ENCODE measurements at regions not wholly inside any gene's neighbourhood (a gene's known extent, or its start where the extent isn't known, plus 50 kb on each side); places are given as distances from the start of the nearest gene placed in this dataset.

- Mint-ChIP-seq H3K4me3 (no peak overlapping the region), H3K4me1 (peaks cover 2% of the 10 kb centered on the region), H3K9me3 (peaks cover 2% of the 10 kb centered on the region), H3K36me3 (no peaks in the 10 kb centered on the region), H3K27me3 (no peaks in the 10 kb centered on the region), H3K27ac (no peak overlapping the region)
- DNase-seq (ENCODE audit: low spot score in 2 of 2) (no peak), ATAC-seq (ENCODE audit: low read depth) (no peak)
Observed at GRCh38 chr2:147450661-147451510, 393.9 kb upstream of the ACVR2A start.

DNA sequence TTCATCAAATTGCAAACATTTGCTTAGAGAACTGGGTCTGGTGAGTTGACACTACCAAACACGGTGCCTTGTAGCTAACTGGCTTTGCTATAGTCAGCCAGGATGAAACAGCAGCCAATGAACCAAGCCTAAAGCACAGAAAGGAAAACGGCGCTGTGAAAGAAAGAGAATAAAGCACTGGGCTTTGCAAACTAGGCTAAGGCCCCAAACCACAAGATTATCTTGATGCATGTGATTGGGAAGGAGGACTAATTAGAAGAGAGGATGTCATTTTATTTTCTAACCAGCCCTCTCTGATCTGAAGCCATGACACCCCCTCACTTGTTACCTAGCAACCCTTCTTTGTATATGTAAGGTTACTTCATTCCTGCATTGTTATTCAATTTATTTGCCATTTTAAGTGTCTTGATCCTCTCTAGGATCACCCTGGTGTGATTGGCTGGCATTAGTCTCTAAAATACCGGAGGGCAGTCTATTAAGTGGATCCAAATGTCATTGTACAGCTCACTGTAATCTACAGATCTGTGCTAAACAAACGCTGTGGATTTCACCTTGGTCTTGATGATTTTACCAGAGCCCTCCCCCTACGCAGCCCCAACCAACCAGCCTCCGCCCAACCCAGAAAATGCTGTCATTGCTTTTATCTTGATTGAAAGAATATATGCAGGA is 395.4 kb upstream of the ACVR2A start:
- ATAC-seq (ENCODE audit: low read depth) (no peak), DNase-seq (ENCODE audit: low spot score in 2 of 2) (no peak)
- H3K27me3 Mint-ChIP-seq, result no peaks in the 10 kb centered on the region
- peaks cover 2% of the 10 kb centered on the region for H3K4me1 Mint-ChIP-seq
- H3K4me3 Mint-ChIP-seq, result no peak overlapping the region
- H3K27ac Mint-ChIP-seq, result no peak overlapping the region
- H3K36me3 Mint-ChIP-seq, result no peaks in the 10 kb centered on the region
- H3K9me3 Mint-ChIP-seq, result peaks cover 3% of the 10 kb centered on the region

DNA sequence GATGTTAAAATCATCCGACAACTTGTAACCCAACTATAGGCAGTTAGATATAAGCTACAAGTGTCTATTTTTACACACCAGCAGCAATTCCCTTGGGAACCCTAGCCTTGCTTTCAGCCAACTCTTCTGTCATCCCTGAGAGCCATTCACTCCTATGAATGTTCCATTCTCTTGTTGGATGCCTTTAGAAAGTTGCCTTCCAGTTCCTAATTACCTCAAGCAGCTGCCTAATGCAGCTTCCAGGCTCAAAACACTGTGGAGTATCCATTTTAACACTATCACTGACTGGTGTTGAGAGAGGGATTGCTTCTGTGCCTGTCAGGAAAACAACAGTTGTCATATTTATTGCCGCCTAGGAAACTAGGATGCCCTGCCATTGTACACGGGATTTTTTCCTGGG is 402.0 kb upstream of the ACVR2A start:
- Mint-ChIP-seq H3K36me3 (no peaks in the 10 kb centered on the region), H3K4me3 (no peak overlapping the region), H3K9me3 (peaks cover 3% of the 10 kb centered on the region)

GRCh38 chr2:147441182-147441581 is 403.6 kb upstream of the ACVR2A start:
- Mint-ChIP-seq H3K9me3 (peaks cover 3% of the 10 kb centered on the region), H3K36me3 (no peaks in the 10 kb centered on the region), H3K4me1 (no peaks in the 10 kb centered on the region), H3K27ac (no peak overlapping the region), H3K4me3 (no peak overlapping the region), H3K27me3 (no peaks in the 10 kb centered on the region)
- DNase-seq (ENCODE audit: low spot score in 2 of 2) (no peak), ATAC-seq (ENCODE audit: low read depth) (no peak)

More for the DNA sequence above, 402.0 kb upstream of the ACVR2A start:
- Mint-ChIP-seq H3K4me1 (peaks cover 2% of the 10 kb centered on the region), H3K27ac (no peak overlapping the region), H3K27me3 (no peaks in the 10 kb centered on the region)
- ATAC-seq (ENCODE audit: low read depth) (no peak), DNase-seq (ENCODE audit: low spot score in 2 of 2) (no peak)

- H3K27me3 Mint-ChIP-seq, result no peaks in the 10 kb centered on the region
- no peak for ATAC-seq (ENCODE audit: low read depth)
- H3K4me3 Mint-ChIP-seq, result no peak overlapping the region
- DNase-seq (ENCODE audit: low spot score in 2 of 2), result no peak
- no peak overlapping the region for H3K27ac Mint-ChIP-seq
- no peaks in the 10 kb centered on the region for H3K9me3 Mint-ChIP-seq
- no peaks in the 10 kb centered on the region for H3K36me3 Mint-ChIP-seq
- H3K4me1 Mint-ChIP-seq, result no peaks in the 10 kb centered on the region
Observed at GRCh38 chr2:147440734-147441133, 404.1 kb upstream of the ACVR2A start.

DNA sequence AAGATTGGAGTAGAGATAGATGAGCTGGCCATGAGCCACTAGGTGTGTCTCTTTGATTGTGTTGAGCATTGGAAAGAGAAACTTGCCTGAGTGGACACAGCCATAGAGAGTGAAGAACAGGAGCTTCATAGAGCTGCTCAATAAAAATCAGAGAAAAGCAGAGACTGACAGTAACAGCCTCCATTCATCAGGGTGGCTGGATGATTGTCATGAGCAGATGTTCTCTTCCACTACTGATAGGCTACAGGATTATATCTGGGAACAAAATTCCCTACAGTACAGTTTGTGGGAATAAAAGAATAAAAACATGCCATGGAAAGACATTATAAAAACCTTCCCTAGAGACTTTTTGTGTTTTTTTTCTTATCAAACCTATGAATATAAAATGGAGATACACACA is 404.8 kb upstream of the ACVR2A start:
- no peak for DNase-seq (ENCODE audit: low spot score in 2 of 2)
- no peaks in the 10 kb centered on the region for H3K9me3 Mint-ChIP-seq
- H3K27ac Mint-ChIP-seq, result no peak overlapping the region
- no peaks in the 10 kb centered on the region for H3K4me1 Mint-ChIP-seq
- ATAC-seq (ENCODE audit: low read depth), result no peak
- no peak overlapping the region for H3K4me3 Mint-ChIP-seq
- H3K27me3 Mint-ChIP-seq, result no peaks in the 10 kb centered on the region
- H3K36me3 Mint-ChIP-seq, result no peaks in the 10 kb centered on the region

- H3K36me3 Mint-ChIP-seq, result no peaks in the 10 kb centered on the region
- no peak overlapping the region for H3K4me3 Mint-ChIP-seq
- no peak for ATAC-seq (ENCODE audit: low read depth)
- H3K27ac Mint-ChIP-seq, result no peak overlapping the region
- DNase-seq (ENCODE audit: low spot score in 2 of 2), result no peak
- no peaks in the 10 kb centered on the region for H3K4me1 Mint-ChIP-seq
- H3K27me3 Mint-ChIP-seq, result no peaks in the 10 kb centered on the region
- H3K9me3 Mint-ChIP-seq, result no peaks in the 10 kb centered on the region
Observed at GRCh38 chr2:147438882-147439281, 405.9 kb upstream of the ACVR2A start.

DNA sequence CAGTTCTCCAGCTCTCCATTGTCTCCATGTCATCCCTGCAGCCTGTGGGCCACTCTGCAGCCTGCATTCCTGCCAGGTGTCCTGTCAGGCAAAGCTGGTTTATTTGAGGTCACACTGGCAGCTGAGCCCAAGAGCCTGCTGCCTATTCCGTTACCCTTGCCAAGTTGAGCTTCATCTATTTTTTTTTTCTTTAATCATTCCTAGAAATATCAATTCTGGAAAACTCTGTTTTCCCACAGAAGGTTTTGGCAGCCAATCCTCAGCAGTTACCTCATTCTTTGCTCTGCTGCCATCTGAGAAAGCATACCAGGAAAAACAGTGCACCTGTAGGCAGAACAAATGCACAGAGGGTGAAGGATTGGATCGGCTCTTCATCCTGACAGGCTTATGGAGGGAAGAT is 411.0 kb upstream of the ACVR2A start:
- Mint-ChIP-seq H3K27ac (no peak overlapping the region), H3K4me1 (no peaks in the 10 kb centered on the region), H3K4me3 (no peak overlapping the region), H3K27me3 (no peaks in the 10 kb centered on the region), H3K36me3 (no peaks in the 10 kb centered on the region), H3K9me3 (no peaks in the 10 kb centered on the region)
- DNase-seq (ENCODE audit: low spot score in 2 of 2) (no peak), ATAC-seq (ENCODE audit: low read depth) (no peak)

DNA sequence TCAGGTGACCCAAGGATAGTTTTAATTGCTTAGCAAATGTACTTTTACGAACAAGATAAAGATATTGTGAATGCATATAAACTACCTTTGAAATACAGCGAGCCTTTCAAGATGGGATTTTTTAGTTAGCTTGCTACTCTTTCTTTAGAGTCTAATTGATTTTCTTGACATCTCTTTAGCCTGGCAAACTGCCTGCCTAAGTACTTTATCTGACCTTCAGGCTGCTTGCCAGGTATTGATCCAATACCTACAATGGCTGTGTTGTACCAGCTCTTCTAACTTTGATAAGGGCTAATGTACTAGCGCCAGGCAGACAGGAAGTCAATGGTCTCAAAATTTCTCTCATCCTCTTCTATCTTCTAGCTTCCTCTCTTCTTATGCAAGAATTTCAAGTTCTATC is 414.4 kb upstream of the ACVR2A start:
- Mint-ChIP-seq H3K27me3 (no peaks in the 10 kb centered on the region), H3K9me3 (no peaks in the 10 kb centered on the region), H3K4me1 (no peaks in the 10 kb centered on the region), H3K4me3 (no peak overlapping the region), H3K27ac (no peak overlapping the region), H3K36me3 (no peaks in the 10 kb centered on the region)
- DNase-seq (ENCODE audit: low spot score in 2 of 2) (no peak), ATAC-seq (ENCODE audit: low read depth) (no peak)

DNA sequence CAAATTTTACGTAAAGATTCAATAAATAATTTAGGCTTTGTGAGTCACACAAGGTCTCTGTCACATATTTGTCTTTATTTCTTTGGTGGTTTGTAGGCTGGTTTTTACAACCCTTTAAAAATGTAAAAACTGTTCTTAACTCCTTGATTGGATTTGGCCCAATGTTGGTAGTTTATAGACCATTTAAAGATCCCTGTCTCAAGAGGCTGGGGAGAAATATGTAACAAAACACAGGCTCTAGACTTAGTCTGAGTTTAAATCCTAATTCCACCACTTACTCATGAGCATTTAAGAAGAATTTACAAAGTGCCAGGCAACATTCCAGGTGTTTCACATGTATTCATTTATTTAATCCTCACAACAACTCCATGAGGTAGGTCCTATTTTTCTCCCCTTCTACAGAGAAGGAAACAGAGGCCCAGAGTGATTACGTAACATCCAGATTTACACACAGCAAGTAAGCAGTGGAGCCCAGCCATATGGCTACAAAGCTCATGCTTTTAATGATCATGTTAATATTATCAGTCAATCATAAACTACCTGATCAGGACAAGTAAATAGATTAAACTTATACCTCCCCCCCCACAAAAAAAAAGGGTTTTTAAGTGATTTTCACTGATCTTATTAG is 416.6 kb upstream of the ACVR2A start:
- Mint-ChIP-seq H3K36me3 (no peaks in the 10 kb centered on the region), H3K27ac (no peak overlapping the region), H3K4me1 (no peaks in the 10 kb centered on the region), H3K27me3 (no peaks in the 10 kb centered on the region), H3K9me3 (no peaks in the 10 kb centered on the region), H3K4me3 (no peak overlapping the region)
- DNase-seq (ENCODE audit: low spot score in 2 of 2), result no peak
- ATAC-seq (ENCODE audit: low read depth), result no peak

GRCh38 chr2:147425437-147426029 is 419.3 kb upstream of the ACVR2A start:
- Mint-ChIP-seq H3K4me1 (no peaks in the 10 kb centered on the region), H3K36me3 (no peaks in the 10 kb centered on the region), H3K27me3 (no peaks in the 10 kb centered on the region), H3K27ac (no peak overlapping the region), H3K9me3 (no peaks in the 10 kb centered on the region), H3K4me3 (no peak overlapping the region)
- DNase-seq (ENCODE audit: low spot score in 2 of 2) (no peak), ATAC-seq (ENCODE audit: low read depth) (no peak)

- ATAC-seq (ENCODE audit: low read depth) (no peak), DNase-seq (ENCODE audit: low spot score in 2 of 2) (no peak)
- no peak overlapping the region for H3K4me3 Mint-ChIP-seq
- H3K27me3 Mint-ChIP-seq, result no peaks in the 10 kb centered on the region
- no peaks in the 10 kb centered on the region for H3K36me3 Mint-ChIP-seq
- no peaks in the 10 kb centered on the region for H3K9me3 Mint-ChIP-seq
- no peaks in the 10 kb centered on the region for H3K4me1 Mint-ChIP-seq
- H3K27ac Mint-ChIP-seq, result no peak overlapping the region
Observed at GRCh38 chr2:147424766-147425165, 420.1 kb upstream of the ACVR2A start.

GRCh38 chr2:147420947-147421675 is 423.7 kb upstream of the ACVR2A start:
- Mint-ChIP-seq H3K27ac (no peak overlapping the region), H3K4me3 (no peak overlapping the region), H3K4me1 (no peaks in the 10 kb centered on the region), H3K36me3 (no peaks in the 10 kb centered on the region), H3K9me3 (peaks cover 1% of the 10 kb centered on the region), H3K27me3 (peaks cover 5% of the 10 kb centered on the region)
- DNase-seq (ENCODE audit: low spot score in 2 of 2) (no peak), ATAC-seq (ENCODE audit: low read depth) (no peak)

DNA sequence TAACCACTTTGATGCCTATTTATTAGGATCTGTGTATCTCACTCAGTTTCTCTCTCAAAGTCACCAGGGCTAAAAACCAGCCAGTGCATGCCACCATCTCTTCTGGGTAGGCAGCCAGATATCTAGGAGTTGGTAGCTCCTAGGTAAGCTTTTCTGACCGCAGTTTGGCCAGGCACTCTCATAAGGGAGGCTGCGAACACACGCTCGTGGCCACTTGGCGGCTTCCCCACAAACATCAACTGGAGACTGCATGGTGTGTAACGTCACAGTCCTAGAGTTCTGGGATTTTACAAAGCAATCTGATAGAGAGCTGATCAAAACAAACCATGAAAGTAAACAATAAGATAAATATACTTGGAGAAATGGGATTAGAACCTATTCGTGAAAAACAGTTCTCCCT is 424.3 kb upstream of the ACVR2A start:
- ATAC-seq (ENCODE audit: low read depth) (no peak), DNase-seq (ENCODE audit: low spot score in 2 of 2) (no peak)
- Mint-ChIP-seq H3K9me3 (peaks cover 1% of the 10 kb centered on the region), H3K36me3 (no peaks in the 10 kb centered on the region), H3K27me3 (peaks cover 5% of the 10 kb centered on the region), H3K4me1 (no peaks in the 10 kb centered on the region), H3K27ac (no peak overlapping the region), H3K4me3 (no peak overlapping the region)

Measured in memory B cell (primary cell).